Testis (tissue), 2 donors: ENCODE measurements at regions not wholly inside any gene's neighbourhood (a gene's known extent, or its start where the extent isn't known, plus 50 kb on each side); places are given as distances from the start of the nearest gene placed in this dataset.

Experiments
- CTCF ChIP-seq, 3 experiments: fragments of 450-650 bp in 2 of 3; fragments of 200-600 bp in 1 of 3; sonication (generic) in 1 of 3; IDR thresholded peaks; one replicate each; pipeline ENCODE4 v1.5.1; 2016 to 2019; ENCODE audit warnings: antibody characterized with exemption in 3 of 3, mild to moderate bottlenecking in 2 of 3, moderate library complexity in 1 of 3
- POLR2A ChIP-seq: fragments of 450-650 bp; IDR thresholded peaks from one replicate; pipeline ENCODE4 v1.6.1; 2017; ENCODE audit warnings: antibody characterized with exemption, mild to moderate bottlenecking, moderate library complexity

GRCh38 chr1:198959032-198959431 lies 320.2 kb downstream of the PTPRC start:
- TF ChIP-seq CTCF (IDR thresholded peaks at IDR 0.05) = no peak
- no peak for TF ChIP-seq POLR2A
